PC-9 (cell line): ENCODE measurements at regions not wholly inside any gene's neighbourhood (a gene's known extent, or its start where the extent isn't known, plus 50 kb on each side); places are given as distances from the start of the nearest gene placed in this dataset.

Source experiments
- BruUV-seq: library from RNA; stranded (reverse); fragments of 400-500 nt; replicated peaks from 2 replicates; lab custom pipeline; 2021; lab: Mats Ljungman, UMichigan
- CTCF ChIA-PET: fragments of 300-600 bp; sonication (Branson Sonifier 250); formaldehyde crosslinking; loops from one replicate; lab custom pipeline; 2022; ENCODE audit warnings: antibody characterized with exemption; lab: Charles Lee
- POLR2A ChIA-PET: fragments of 300-600 bp; sonication (Branson Sonifier 250); formaldehyde crosslinking; loops from one replicate; lab custom pipeline; 2022; ENCODE audit warnings: antibody characterized with exemption; ENCODE audit not compliant: unreplicated experiment; lab: Charles Lee
- DNase-seq, 2 experiments: peaks; one replicate each; pipeline versions ENCODE4 v3.0.0 to v3.0.0-alpha.2; 2015 to 2022; ENCODE audit warnings: mixed read lengths in 1 of 2
- H2AFZ ChIP-seq: fragments of 200-600 bp; sonication (generic); 2 replicates; pipeline ENCODE4 v1.8.1; 2017; ENCODE audit warnings: antibody characterized with exemption
- H3F3A ChIP-seq: fragments of 200-600 bp; sonication (generic); 2 replicates; pipeline ENCODE4 v1.8.1; 2017; ENCODE audit warnings: antibody characterized with exemption, mild to moderate bottlenecking, low read depth; ENCODE audit not compliant: insufficient read depth
- H3K27ac ChIP-seq: fragments of 200-600 bp; sonication (generic); 2 replicates; pipeline ENCODE4 v1.6.1; 2016; ENCODE audit warnings: mixed run types
- H3K27me3 ChIP-seq: fragments of 200-600 bp; sonication (generic); 2 replicates; pipeline ENCODE4 v1.6.1; 2016; ENCODE audit warnings: low read depth, mixed run types; ENCODE audit not compliant: insufficient read depth
- H3K36me3 ChIP-seq: fragments of 200-600 bp; sonication (generic); 2 replicates; pipeline ENCODE4 v1.6.1; 2016; ENCODE audit warnings: low read depth, mixed run types
- H3K4me1 ChIP-seq: fragments of 200-600 bp; sonication (generic); replicated peaks from 2 replicates; pipeline ENCODE4 v1.6.1; 2016; ENCODE audit warnings: mixed run types; ENCODE audit not compliant: insufficient read depth
- H3K4me2 ChIP-seq: fragments of 200-600 bp; sonication (generic); 2 replicates; pipeline ENCODE4 v1.6.1; 2017; ENCODE audit warnings: mixed run types
- H3K4me3 ChIP-seq: fragments of 200-600 bp; sonication (generic); 2 replicates; pipeline ENCODE4 v1.6.1; 2016; ENCODE audit warnings: mixed run types
- H3K79me2 ChIP-seq: fragments of 200-600 bp; sonication (generic); 2 replicates; pipeline ENCODE4 v1.6.1; 2017; ENCODE audit warnings: low read depth, mixed run types
- H3K9me2 ChIP-seq: fragments of 200-600 bp; sonication (generic); 2 replicates; pipeline ENCODE4 v1.8.1; 2017; ENCODE audit warnings: mild to moderate bottlenecking; ENCODE audit not compliant: insufficient read depth
- H3K9me3 ChIP-seq: fragments of 200-600 bp; sonication (generic); 2 replicates; pipeline ENCODE4 v1.8.1; 2016; ENCODE audit warnings: low read depth; ENCODE audit not compliant: insufficient read depth
- H4K20me1 ChIP-seq: fragments of 200-600 bp; sonication (generic); 2 replicates; pipeline ENCODE4 v1.8.1; 2017; ENCODE audit not compliant: insufficient read depth
- CTCF ChIP-seq: fragments of 200-600 bp; sonication (generic); conservative IDR thresholded peaks from 2 replicates; pipeline ENCODE4 v1.6.1; 2017; ENCODE audit warnings: mixed run types, antibody characterized with exemption, mild to moderate bottlenecking, moderate library complexity
- EZH2 ChIP-seq: fragments of 200-600 bp; sonication (generic); IDR thresholded peaks from 2 replicates; pipeline ENCODE4 v1.8.0; 2017; ENCODE audit warnings: antibody characterized with exemption, low read depth
- intact Hi-C: fragments of 100-400 bp; cut with micrococcal nuclease; formaldehyde crosslinking; loops from one replicate; pipeline ENCODE4 v1.10.0; 2022; ENCODE audit not compliant: unreplicated experiment

GRCh38 chr10:110388687-110389052, 84.0 kb upstream of the SMNDC1 start:
- no peak for DNase-seq
- H2AFZ ChIP-seq, result no peak overlapping the region

DNA sequence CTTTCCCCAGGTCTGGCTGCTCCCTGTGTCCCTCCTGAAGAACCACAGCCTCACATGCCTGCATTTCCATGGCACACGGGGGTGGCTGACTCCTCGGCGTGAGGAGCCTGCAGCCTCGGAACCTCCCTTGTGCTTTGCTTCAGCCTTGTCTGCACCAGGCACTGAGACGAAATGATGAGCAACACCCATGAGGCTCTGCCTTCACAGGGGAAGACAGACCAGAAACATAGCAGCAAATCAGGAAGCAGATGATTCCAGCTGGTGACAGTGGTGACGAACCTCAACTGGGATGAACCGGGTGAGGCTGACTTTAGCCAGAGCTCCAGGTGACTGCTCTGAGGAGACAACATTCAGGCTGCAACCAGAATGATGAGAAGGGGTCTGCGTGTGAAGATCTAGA, 84.5 kb upstream of the SMNDC1 start:
- Histone ChIP-seq H2AFZ (no peak overlapping the region), H3F3A (no peaks in the 10 kb centered on the region), H3K27me3 (no peaks in the 10 kb centered on the region), H3K4me2 (no peak overlapping the region), H3K9me2 (no peaks in the 10 kb centered on the region), H4K20me1 (no peaks in the 10 kb centered on the region), H3K36me3 (no peaks in the 10 kb centered on the region), H3K9me3 (no peaks in the 10 kb centered on the region), H3K4me3 (no peak overlapping the region), H3K79me2 (no peaks in the 10 kb centered on the region), H3K27ac (no peak overlapping the region), H3K4me1 (peaks cover 20% of the 10 kb centered on the region)
- POLR2A ChIA-PET, result no interaction called here
- CTCF ChIA-PET, result no interaction called here
- no TSS peak for BruUV-seq
- TF ChIP-seq EZH2 (no peak), CTCF (no peak)
- intact Hi-C loops, result no loop called here
- DNase-seq, result no peak

More at GRCh38 chr10:110388687-110389052, 84.0 kb upstream of the SMNDC1 start:
- H3K79me2 ChIP-seq, result no peaks in the 10 kb centered on the region
- no peak overlapping the region for H3K4me3 ChIP-seq
- H3K27me3 ChIP-seq, result no peaks in the 10 kb centered on the region
- peaks cover 20% of the 10 kb centered on the region for H3K4me1 ChIP-seq
- H3K9me2 ChIP-seq, result no peaks in the 10 kb centered on the region
- H3K36me3 ChIP-seq, result no peaks in the 10 kb centered on the region
- no peaks in the 10 kb centered on the region for H3F3A ChIP-seq
- no peak overlapping the region for H3K4me2 ChIP-seq
- ChIA-PET POLR2A (no interaction called here), CTCF (no interaction called here)
- intact Hi-C loops, result no loop called here
- H3K27ac ChIP-seq, result no peak overlapping the region
- no peaks in the 10 kb centered on the region for H4K20me1 ChIP-seq
- TF ChIP-seq EZH2 (no peak), CTCF (no peak)
- no peaks in the 10 kb centered on the region for H3K9me3 ChIP-seq
- no TSS peak for BruUV-seq

DNA sequence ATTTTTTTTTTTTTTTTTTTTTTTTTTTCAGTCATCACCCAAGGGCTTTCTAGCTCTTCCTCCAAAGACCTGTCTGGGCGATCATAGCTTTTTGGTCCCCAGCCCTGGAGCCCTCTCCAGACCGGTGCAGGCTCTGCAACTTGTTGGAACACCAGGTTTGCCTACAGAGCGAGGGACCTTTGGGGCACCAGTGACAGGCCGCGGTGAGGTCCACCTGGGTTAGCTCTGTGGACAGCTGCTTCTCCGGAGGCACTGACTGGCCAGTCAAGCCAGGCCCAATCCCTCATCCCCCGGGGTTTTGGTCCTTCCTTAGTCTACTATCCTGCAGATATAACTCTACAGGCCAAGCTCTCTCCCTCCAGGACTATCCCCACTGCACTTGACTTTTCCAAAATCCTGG, 86.8 kb upstream of the SMNDC1 start:
- Histone ChIP-seq H3F3A (peaks cover 12% of the 10 kb centered on the region; the same call in 1 of the 2 replicates), H3K27ac (no peak overlapping the region), H3K4me1 (peaks cover 39% of the 10 kb centered on the region), H3K9me2 (no peaks in the 10 kb centered on the region), H4K20me1 (no peaks in the 10 kb centered on the region), H3K4me2 (no peak overlapping the region), H3K36me3 (no peaks in the 10 kb centered on the region), H3K9me3 (no peaks in the 10 kb centered on the region), H3K4me3 (no peak overlapping the region), H2AFZ (no peak overlapping the region), H3K27me3 (no peaks in the 10 kb centered on the region), H3K79me2 (no peaks in the 10 kb centered on the region)
- BruUV-seq, result no TSS peak
- DNase-seq, result no peak
- intact Hi-C loops, result no loop called here
- POLR2A ChIA-PET, result no interaction called here
- CTCF ChIA-PET, result interaction anchor here (0.5 kb wide), 1 partner anchor 116 kb away, joined by 4 read pairs; no protein-coding TSS in a partner anchor
- TF ChIP-seq EZH2 (no peak), CTCF (no peak)
